ENCODE measurements at regions not wholly inside any gene's neighbourhood (a gene's known extent, or its start where the extent isn't known, plus 50 kb on each side); places are given as distances from the start of the nearest gene placed in this dataset.

- intact Hi-C loops (cut with micrococcal nuclease) = no loop called here
- ChIA-PET CTCF (interaction anchor here (0.6 kb wide), 2 partner anchors 14 to 31 kb away, joined by 3 to 4 read pairs; no protein-coding TSS in a partner anchor), POLR2A (no interaction called here)
- no TSS peak for BruUV-seq (replicated peaks)
- Mint-ChIP-seq H3K27ac (ENCODE audit: low read depth, unreplicated experiment) (no peak overlapping the region), H3K27me3 (ENCODE audit: insufficient read depth, unreplicated experiment) (no peaks in the 10 kb centered on the region), H3K4me1 (ENCODE audit: insufficient read depth, unreplicated experiment) (no peaks in the 10 kb centered on the region), H3K9me3 (ENCODE audit: unreplicated experiment) (no peaks in the 10 kb centered on the region), H3K4me3 (ENCODE audit: unreplicated experiment) (no peak overlapping the region), H3K36me3 (ENCODE audit: insufficient read depth, unreplicated experiment) (no peaks in the 10 kb centered on the region)
- no peak for DNase-seq (ENCODE audit: unreplicated experiment)
- no peak for TF ChIP-seq CTCF (IDR thresholded peaks at IDR 0.05; ENCODE audit: unreplicated experiment)
Observed at GRCh38 chr1:2967329-2967725, 53.9 kb upstream of the ACTRT2 start.

GRCh38 chr1:2967881-2968280, 53.4 kb upstream of the ACTRT2 start:
- intact Hi-C loops (cut with micrococcal nuclease) = no loop called here
- no peak for DNase-seq (ENCODE audit: unreplicated experiment)
- H3K36me3 Mint-ChIP-seq (ENCODE audit: insufficient read depth, unreplicated experiment) = no peaks in the 10 kb centered on the region
- peaks cover 3% of the 10 kb centered on the region for H3K9me3 Mint-ChIP-seq (ENCODE audit: unreplicated experiment)
- no peak overlapping the region for H3K27ac Mint-ChIP-seq (ENCODE audit: low read depth, unreplicated experiment)
- TF ChIP-seq CTCF (IDR thresholded peaks at IDR 0.05; ENCODE audit: unreplicated experiment) = no peak
- no peak overlapping the region for H3K4me3 Mint-ChIP-seq (ENCODE audit: unreplicated experiment)
- BruUV-seq (replicated peaks) = no TSS peak
- ChIA-PET CTCF (no interaction called here), POLR2A (no interaction called here)
- H3K27me3 Mint-ChIP-seq (ENCODE audit: insufficient read depth, unreplicated experiment) = no peaks in the 10 kb centered on the region
- no peaks in the 10 kb centered on the region for H3K4me1 Mint-ChIP-seq (ENCODE audit: insufficient read depth, unreplicated experiment)

DNA sequence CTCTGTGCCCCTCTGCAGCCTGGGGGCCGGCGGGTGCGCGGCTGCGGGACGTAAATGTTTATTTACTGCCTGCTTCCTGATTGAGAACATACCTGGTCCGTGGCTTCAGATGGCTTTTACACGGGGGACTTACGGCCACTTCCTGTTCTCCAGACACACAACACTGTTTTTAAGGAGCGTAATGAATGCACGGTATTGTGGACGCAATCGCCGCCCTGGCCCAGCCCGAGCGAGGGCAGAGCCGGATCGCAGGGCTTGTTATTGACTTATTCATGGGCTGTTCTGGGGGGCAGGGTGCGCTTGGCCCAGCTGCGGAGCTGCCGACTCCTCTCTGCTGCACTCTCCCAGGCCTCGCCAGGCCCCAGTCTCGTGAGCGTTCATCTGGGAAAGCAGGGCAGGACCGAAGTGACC, 52.8 kb upstream of the ACTRT2 start:
- ChIA-PET CTCF (no interaction called here), POLR2A (no interaction called here)
- Mint-ChIP-seq H3K36me3 (ENCODE audit: insufficient read depth, unreplicated experiment) (no peaks in the 10 kb centered on the region), H3K27me3 (ENCODE audit: insufficient read depth, unreplicated experiment) (no peaks in the 10 kb centered on the region), H3K4me1 (ENCODE audit: insufficient read depth, unreplicated experiment) (no peaks in the 10 kb centered on the region), H3K4me3 (ENCODE audit: unreplicated experiment) (no peak overlapping the region), H3K9me3 (ENCODE audit: unreplicated experiment) (peaks cover 5% of the 10 kb centered on the region), H3K27ac (ENCODE audit: low read depth, unreplicated experiment) (no peak overlapping the region)
- intact Hi-C loops (cut with micrococcal nuclease) = no loop called here
- no TSS peak for BruUV-seq (replicated peaks)
- no peak for DNase-seq (ENCODE audit: unreplicated experiment)
- TF ChIP-seq CTCF (IDR thresholded peaks at IDR 0.05; ENCODE audit: unreplicated experiment) = no peak

GRCh38 chr1:2969011-2969844, 52.0 kb upstream of the ACTRT2 start:
- CTCF ChIA-PET = no interaction called here
- POLR2A ChIA-PET = no interaction called here
- Mint-ChIP-seq H3K27me3 (ENCODE audit: insufficient read depth, unreplicated experiment) (no peaks in the 10 kb centered on the region), H3K4me3 (ENCODE audit: unreplicated experiment) (no peak overlapping the region), H3K9me3 (ENCODE audit: unreplicated experiment) (peaks cover 5% of the 10 kb centered on the region), H3K27ac (ENCODE audit: low read depth, unreplicated experiment) (no peak overlapping the region), H3K36me3 (ENCODE audit: insufficient read depth, unreplicated experiment) (no peaks in the 10 kb centered on the region), H3K4me1 (ENCODE audit: insufficient read depth, unreplicated experiment) (no peaks in the 10 kb centered on the region)
- intact Hi-C loops (cut with micrococcal nuclease) = no loop called here
- no TSS peak for BruUV-seq (replicated peaks)
- TF ChIP-seq CTCF (IDR thresholded peaks at IDR 0.05; ENCODE audit: unreplicated experiment) = no peak
- no peak for DNase-seq (ENCODE audit: unreplicated experiment)

Measured in MCF 10A (cell line).